ENCODE measurements at regions not wholly inside any gene's neighbourhood (a gene's known extent, or its start where the extent isn't known, plus 50 kb on each side); places are given as distances from the start of the nearest gene placed in this dataset.

GRCh38 chr10:64101606-64102263 is 580.5 kb downstream of the REEP3 start:
- TF ChIP-seq CTCF (IDR thresholded peaks at IDR 0.05; ENCODE audit: low read depth, low read length) (no peak), EZH2phosphoT487 (IDR thresholded peaks at IDR 0.05; ENCODE audit: low read depth) (no peak)
